Cardiac muscle cell (in vitro differentiated cells and primary cell): ENCODE measurements at regions not wholly inside any gene's neighbourhood (a gene's known extent, or its start where the extent isn't known, plus 50 kb on each side); places are given as distances from the start of the nearest gene placed in this dataset.

Experiments
- DNase-seq, 2 donors: peaks; one replicate each; pipeline versions ENCODE4 v3.0.0 to v3.0.0-alpha.2; 2010 to 2017; ENCODE audit warnings: low read depth in 1 of 2, low spot score in 1 of 2
- H3K27ac ChIP-seq: fragments of 200-600 bp; sonication (generic); 2 replicates; pipeline ENCODE4 v1.5.1; 2016
- H3K27me3 ChIP-seq: fragments of 200-600 bp; sonication (generic); 2 replicates; pipeline ENCODE4 v1.6.0; 2016; ENCODE audit warnings: control low read depth
- H3K36me3 ChIP-seq: fragments of 200-600 bp; sonication (generic); 2 replicates; pipeline ENCODE4 v1.5.1; 2016; ENCODE audit warnings: control low read depth
- H3K4me1 ChIP-seq: fragments of 200-600 bp; sonication (generic); 2 replicates; pipeline ENCODE4 v1.8.1; 2017; ENCODE audit warnings: low read depth, mild to moderate bottlenecking, mixed run types
- H3K4me3 ChIP-seq: fragments of 200-600 bp; sonication (generic); 2 replicates; pipeline ENCODE4 v1.5.1; 2016; ENCODE audit warnings: mild to moderate bottlenecking
- H3K9me3 ChIP-seq: fragments of 200-600 bp; sonication (generic); 2 replicates; pipeline ENCODE4 v1.5.1; 2017; ENCODE audit warnings: low read depth, mild to moderate bottlenecking, control low read depth
- CTCF ChIP-seq: IDR thresholded peaks from 2 replicates; pipeline ENCODE4 v1.5.1; 2012; ENCODE audit warnings: low read depth, mild to moderate bottlenecking, low read length

GRCh38 chr15:77860071-77860691 lies 217.3 kb downstream of the TBC1D2B start:
- Histone ChIP-seq H3K36me3 (no peaks in the 10 kb centered on the region), H3K9me3 (no peaks in the 10 kb centered on the region), H3K4me3 (no peak overlapping the region), H3K27me3 (peaks cover 11% of the 10 kb centered on the region), H3K4me1 (peaks cover 16% of the 10 kb centered on the region), H3K27ac (no peak overlapping the region)
- no peak for TF ChIP-seq CTCF
- no peak for DNase-seq

- DNase-seq, result no peak
- no peaks in the 10 kb centered on the region for H3K36me3 ChIP-seq
- H3K27ac ChIP-seq, result no peak overlapping the region
- no peak for TF ChIP-seq CTCF
- no peak overlapping the region for H3K4me3 ChIP-seq
- H3K27me3 ChIP-seq, result peaks cover 17% of the 10 kb centered on the region
- H3K4me1 ChIP-seq, result peaks cover 16% of the 10 kb centered on the region
- no peaks in the 10 kb centered on the region for H3K9me3 ChIP-seq
Observed at GRCh38 chr15:77859491-77860060, 217.9 kb downstream of the TBC1D2B start.

GRCh38 chr15:77858792-77859490 lies 218.6 kb downstream of the TBC1D2B start:
- Histone ChIP-seq H3K36me3 (no peaks in the 10 kb centered on the region), H3K27ac (no peak overlapping the region), H3K9me3 (no peaks in the 10 kb centered on the region), H3K27me3 (peaks cover 24% of the 10 kb centered on the region), H3K4me1 (peaks cover 15% of the 10 kb centered on the region), H3K4me3 (no peak overlapping the region)
- TF ChIP-seq CTCF, result no peak
- DNase-seq, result no peak

GRCh38 chr15:77857419-77857818 lies 220.1 kb downstream of the TBC1D2B start:
- no peaks in the 10 kb centered on the region for H3K36me3 ChIP-seq
- H3K4me3 ChIP-seq, result no peak overlapping the region
- peaks cover 38% of the 10 kb centered on the region for H3K27me3 ChIP-seq
- no peak for DNase-seq
- no peaks in the 10 kb centered on the region for H3K9me3 ChIP-seq
- no peak for TF ChIP-seq CTCF
- no peak overlapping the region for H3K27ac ChIP-seq
- peaks cover 6% of the 10 kb centered on the region for H3K4me1 ChIP-seq

- Histone ChIP-seq H3K27me3 (peaks cover 38% of the 10 kb centered on the region), H3K9me3 (no peaks in the 10 kb centered on the region), H3K4me3 (no peak overlapping the region), H3K27ac (no peak overlapping the region), H3K4me1 (no peaks in the 10 kb centered on the region), H3K36me3 (no peaks in the 10 kb centered on the region)
- DNase-seq, result no peak
- TF ChIP-seq CTCF, result no peak
Observed at GRCh38 chr15:77856705-77857346, 220.7 kb downstream of the TBC1D2B start.
